ENCODE measurements at regions not wholly inside any gene's neighbourhood (a gene's known extent, or its start where the extent isn't known, plus 50 kb on each side); places are given as distances from the start of the nearest gene placed in this dataset.

- Histone ChIP-seq H3K4me1 (no peaks in the 10 kb centered on the region), H3K4me3 (no peak overlapping the region), H3K36me3 (ENCODE audit: insufficient read depth in 1 of 2, low read depth in 1 of 2) (no peaks in the 10 kb centered on the region), H3K9me3 (no peaks in the 10 kb centered on the region), H3K27me3 (ENCODE audit: insufficient read depth in 3 of 3, low read length in 2 of 3) (no peaks in the 10 kb centered on the region), H3K27ac (no peak overlapping the region)
- TF ChIP-seq, protein P1, sequence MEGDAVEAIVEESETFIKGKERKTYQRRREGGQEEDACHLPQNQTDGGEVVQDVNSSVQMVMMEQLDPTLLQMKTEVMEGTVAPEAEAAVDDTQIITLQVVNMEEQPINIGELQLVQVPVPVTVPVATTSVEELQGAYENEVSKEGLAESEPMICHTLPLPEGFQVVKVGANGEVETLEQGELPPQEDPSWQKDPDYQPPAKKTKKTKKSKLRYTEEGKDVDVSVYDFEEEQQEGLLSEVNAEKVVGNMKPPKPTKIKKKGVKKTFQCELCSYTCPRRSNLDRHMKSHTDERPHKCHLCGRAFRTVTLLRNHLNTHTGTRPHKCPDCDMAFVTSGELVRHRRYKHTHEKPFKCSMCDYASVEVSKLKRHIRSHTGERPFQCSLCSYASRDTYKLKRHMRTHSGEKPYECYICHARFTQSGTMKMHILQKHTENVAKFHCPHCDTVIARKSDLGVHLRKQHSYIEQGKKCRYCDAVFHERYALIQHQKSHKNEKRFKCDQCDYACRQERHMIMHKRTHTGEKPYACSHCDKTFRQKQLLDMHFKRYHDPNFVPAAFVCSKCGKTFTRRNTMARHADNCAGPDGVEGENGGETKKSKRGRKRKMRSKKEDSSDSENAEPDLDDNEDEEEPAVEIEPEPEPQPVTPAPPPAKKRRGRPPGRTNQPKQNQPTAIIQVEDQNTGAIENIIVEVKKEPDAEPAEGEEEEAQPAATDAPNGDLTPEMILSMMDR (IDR thresholded peaks at IDR 0.05) = no peak
- intact Hi-C loops (cut with DNase I) = no loop called here
- 83 to 84% (median 83%) methylated on average over 7 of the region's 7 CpGs for WGBS, 3 donors
- ATAC-seq = no peak
- no peak for DNase-seq
Observed at GRCh38 chr2:122029456-122029855, 274.0 kb downstream of the TSN start.

DNA sequence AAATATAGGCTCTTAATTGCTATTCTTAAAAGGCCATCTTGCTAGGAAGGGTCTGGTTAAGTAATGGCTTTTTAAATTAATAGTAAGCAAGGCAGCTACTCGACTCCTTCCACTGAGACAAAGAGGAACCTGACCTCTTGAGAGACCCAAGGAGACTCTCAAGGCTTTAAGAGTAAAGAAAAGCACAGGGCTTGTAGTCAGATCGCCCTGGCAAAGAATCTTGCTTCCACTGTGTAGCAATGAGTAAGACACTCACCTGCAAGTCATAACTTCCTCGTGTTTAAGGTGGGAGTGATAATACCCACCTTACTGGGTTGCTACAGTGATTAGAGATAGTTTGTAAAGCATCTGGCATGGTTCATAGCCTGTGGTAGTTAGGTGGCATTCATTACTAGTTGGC lies 274.5 kb downstream of the TSN start:
- Histone ChIP-seq H3K4me3 (no peak overlapping the region), H3K27me3 (ENCODE audit: insufficient read depth in 3 of 3, low read length in 2 of 3) (no peaks in the 10 kb centered on the region), H3K4me1 (no peaks in the 10 kb centered on the region), H3K36me3 (ENCODE audit: insufficient read depth in 1 of 2, low read depth in 1 of 2) (no peaks in the 10 kb centered on the region), H3K27ac (no peak overlapping the region), H3K9me3 (no peaks in the 10 kb centered on the region)
- TF ChIP-seq, protein P1 (IDR thresholded peaks at IDR 0.05) = no peak
- intact Hi-C loops (cut with DNase I) = no loop called here
- ATAC-seq (no peak), DNase-seq (no peak)
- WGBS, 3 donors = 81 to 88% (median 86%) methylated on average over 3 of the region's 3 CpGs

DNA sequence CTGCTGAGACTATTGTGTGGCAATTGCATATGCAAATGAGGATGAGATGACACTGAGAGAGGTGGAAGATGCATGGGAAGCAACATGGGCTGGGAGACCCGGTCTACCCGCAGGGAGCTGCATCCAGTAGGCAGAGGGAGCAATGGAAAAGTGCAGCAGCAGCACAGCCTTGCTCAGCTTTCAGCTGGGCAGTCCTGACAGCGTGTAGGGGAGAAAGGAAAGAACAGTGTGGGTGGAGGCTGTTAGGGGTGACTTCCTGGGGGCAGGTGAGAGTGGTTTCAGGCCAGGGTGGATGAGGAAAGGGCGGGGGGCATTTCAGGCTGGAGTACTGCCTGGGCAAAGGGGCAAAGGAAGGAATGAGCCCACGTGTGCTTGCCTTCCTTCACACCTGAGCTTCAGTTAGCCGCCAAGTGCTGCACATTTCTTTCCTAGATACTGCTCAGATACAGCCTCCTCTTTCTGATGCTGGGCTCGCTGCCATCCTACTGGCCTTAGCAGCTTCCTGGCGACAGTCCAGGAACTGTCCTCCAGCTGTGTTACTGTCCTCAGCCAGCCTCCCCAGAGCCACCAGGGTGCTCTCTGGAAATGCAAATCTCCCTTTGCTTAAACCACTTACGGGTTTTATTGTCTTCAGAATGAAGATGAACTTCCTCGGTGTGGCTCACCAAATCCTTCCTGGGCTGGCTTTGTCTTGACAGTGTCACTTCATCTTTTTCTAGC lies 276.3 kb downstream of the TSN start:
- intact Hi-C loops (cut with DNase I) = no loop called here
- no peaks in the 10 kb centered on the region for H3K4me1 ChIP-seq
- H3K27me3 ChIP-seq (ENCODE audit: insufficient read depth in 3 of 3, low read length in 2 of 3) = no peaks in the 10 kb centered on the region
- H3K9me3 ChIP-seq = no peaks in the 10 kb centered on the region
- H3K4me3 ChIP-seq = no peak overlapping the region
- TF ChIP-seq, protein P1 (IDR thresholded peaks at IDR 0.05) = no peak
- ATAC-seq (no peak), DNase-seq (no peak)
- H3K27ac ChIP-seq = no peak overlapping the region
- WGBS, 3 donors = 39 to 41% (median 41%) methylated on average over 10 of the region's 10 CpGs
- H3K36me3 ChIP-seq (ENCODE audit: insufficient read depth in 1 of 2, low read depth in 1 of 2) = no peaks in the 10 kb centered on the region

DNA sequence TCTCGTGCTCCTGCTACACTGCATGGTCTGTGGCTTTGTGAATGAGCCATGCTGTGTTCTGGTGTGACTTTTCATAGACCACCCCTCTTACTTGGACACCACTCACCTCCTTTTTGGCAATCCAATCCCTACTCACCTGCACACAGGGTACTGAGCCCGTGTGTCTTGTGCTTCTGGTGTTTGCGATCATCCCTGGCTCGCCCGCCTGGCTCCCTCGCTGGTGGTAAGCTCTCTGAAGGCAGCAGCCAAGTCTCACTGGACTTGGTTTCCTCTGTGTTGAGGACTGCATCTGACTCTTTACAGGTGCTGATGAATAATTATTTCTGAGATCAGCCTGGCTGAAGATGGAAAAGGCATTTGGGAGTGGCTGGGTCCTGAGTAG lies 276.8 kb downstream of the TSN start:
- TF ChIP-seq, protein P1 (IDR thresholded peaks at IDR 0.05) = no peak
- H3K36me3 ChIP-seq (ENCODE audit: insufficient read depth in 1 of 2, low read depth in 1 of 2) = no peaks in the 10 kb centered on the region
- H3K9me3 ChIP-seq = no peaks in the 10 kb centered on the region
- H3K27me3 ChIP-seq (ENCODE audit: insufficient read depth in 3 of 3, low read length in 2 of 3) = no peaks in the 10 kb centered on the region
- ATAC-seq (no peak), DNase-seq (no peak)
- H3K4me3 ChIP-seq = no peak overlapping the region
- no peaks in the 10 kb centered on the region for H3K4me1 ChIP-seq
- WGBS, 3 donors = 81 to 86% (median 84%) methylated on average over 6 of the region's 6 CpGs
- H3K27ac ChIP-seq = no peak overlapping the region
- intact Hi-C loops (cut with DNase I) = no loop called here

- Histone ChIP-seq H3K36me3 (ENCODE audit: insufficient read depth in 1 of 2, low read depth in 1 of 2) (no peaks in the 10 kb centered on the region), H3K4me3 (no peak overlapping the region), H3K27me3 (ENCODE audit: insufficient read depth in 3 of 3, low read length in 2 of 3) (no peaks in the 10 kb centered on the region), H3K9me3 (no peaks in the 10 kb centered on the region), H3K4me1 (no peaks in the 10 kb centered on the region), H3K27ac (no peak overlapping the region)
- TF ChIP-seq, protein P1 (IDR thresholded peaks at IDR 0.05) = no peak
- 72 to 83% (median 79%) methylated on average over 3 of the region's 3 CpGs for WGBS, 3 donors
- ATAC-seq (no peak), DNase-seq (no peak)
- intact Hi-C loops (cut with DNase I) = no loop called here
Observed at GRCh38 chr2:122033778-122034177, 278.3 kb downstream of the TSN start.
